HG03469 (cell line): ENCODE measurements at regions not wholly inside any gene's neighbourhood (a gene's known extent, or its start where the extent isn't known, plus 50 kb on each side); places are given as distances from the start of the nearest gene placed in this dataset.
"Not testable (repeated sequence)": the region's sequence is repeated elsewhere in the genome, so short reads cannot be mapped to it uniquely, and the experiment has no call there.

Source experiments
- ATAC-seq: cut with Tn5 transposase; IDR thresholded peaks from one replicate; pipeline ENCODE4 v1.9.1; 2021; ENCODE audit warnings: mild to moderate bottlenecking, moderate library complexity, moderate number of reproducible peaks; ENCODE audit not compliant: unreplicated experiment

DNA sequence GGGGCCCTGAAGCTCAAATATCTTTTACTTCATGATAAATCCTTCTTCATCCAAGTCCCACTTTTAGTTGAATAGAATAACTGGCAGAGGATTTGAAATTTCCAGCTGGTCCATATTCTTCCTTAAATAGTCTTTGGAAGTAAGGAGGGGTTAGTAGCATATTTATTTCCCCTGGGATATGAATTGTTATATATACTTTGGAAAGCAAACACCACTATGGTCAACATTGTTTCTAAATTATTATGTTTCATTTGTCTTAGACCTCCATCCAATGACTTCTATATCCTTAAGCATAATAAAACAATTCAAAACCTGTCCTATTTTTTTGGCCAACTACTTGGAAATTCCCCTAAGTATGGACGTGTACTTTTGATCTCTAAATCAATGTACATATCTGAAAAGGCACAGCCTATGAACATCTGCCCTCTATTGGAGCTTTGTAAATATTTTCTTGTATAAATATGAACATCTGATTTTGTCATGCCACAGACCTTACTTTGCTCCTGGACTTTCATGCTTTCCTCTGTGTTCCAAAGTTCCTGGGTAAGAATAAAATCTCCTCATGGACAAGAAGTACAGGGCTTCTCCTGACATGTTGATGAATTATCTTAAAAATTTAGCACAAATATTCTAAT, 1212.0 kb downstream of the GALC start:
- no peak for ATAC-seq

DNA sequence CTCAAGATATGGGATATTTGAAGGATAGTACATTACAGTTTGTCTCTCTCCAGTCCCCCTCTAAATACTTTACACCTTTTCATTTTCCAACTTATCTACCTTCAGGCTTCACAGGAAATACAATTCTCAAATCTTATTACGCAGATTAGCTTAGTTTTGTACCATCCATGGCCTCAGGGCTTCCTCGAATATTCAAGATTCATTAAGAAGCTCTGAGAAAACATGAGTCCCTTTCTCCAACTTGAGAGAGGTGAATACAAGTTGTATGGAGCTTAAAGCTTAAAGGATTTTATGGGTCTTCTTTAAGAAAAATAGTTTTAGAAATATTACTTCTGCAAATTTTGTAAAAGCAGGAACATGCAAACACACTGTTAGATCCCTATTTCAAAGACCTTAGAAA, 1212.5 kb downstream of the GALC start:
- ATAC-seq: no peak

DNA sequence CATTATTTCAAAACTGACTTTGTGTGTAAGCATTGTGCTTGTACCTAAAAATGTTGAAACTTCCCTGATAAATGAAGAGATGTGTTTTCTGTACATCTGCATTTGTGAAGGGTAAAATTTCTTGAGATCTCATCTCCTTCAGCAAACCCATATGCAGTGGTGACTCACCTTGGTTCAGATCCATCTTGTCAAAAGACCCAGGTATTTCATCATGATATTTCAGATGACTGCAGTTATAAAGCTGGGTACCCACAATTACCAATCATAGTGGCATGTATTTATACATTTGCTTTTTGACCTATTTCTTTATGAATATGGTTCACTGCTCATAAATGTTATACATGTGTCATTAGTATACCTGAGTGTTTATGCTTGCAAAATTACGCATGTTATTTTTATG, 1213.6 kb downstream of the GALC start:
- no peak for ATAC-seq

- ATAC-seq: no peak
These were observed 1214.9 kb downstream of the GALC start for GRCh38 chr14:86777963-86778602.

DNA sequence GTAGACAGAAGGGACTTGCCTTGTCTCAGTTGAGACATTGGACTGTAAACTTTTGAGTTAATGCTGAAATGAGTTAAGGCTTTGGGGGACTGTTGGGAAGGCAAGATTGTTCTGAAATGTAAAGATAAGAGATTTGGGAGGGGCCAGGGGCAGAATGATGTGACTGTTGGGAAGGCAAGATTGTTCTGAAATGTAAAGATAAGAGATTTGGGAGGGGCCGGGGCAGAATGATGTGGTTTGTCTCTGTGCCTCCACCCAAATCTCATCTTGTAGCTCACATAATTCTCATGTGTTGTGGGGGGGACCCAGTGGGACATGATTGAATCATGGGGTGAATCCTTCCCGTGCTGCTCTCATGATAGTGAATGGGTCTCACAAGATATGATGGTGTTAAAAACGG, 1217.1 kb downstream of the GALC start:
- not testable (repeated sequence) for ATAC-seq

GRCh38 chr14:86774916-86775315, 1218.1 kb downstream of the GALC start:
- ATAC-seq: no peak

GRCh38 chr14:86772075-86772474, 1220.9 kb downstream of the GALC start:
- ATAC-seq: no peak

- ATAC-seq: no peak
These were observed 1222.8 kb downstream of the GALC start for GRCh38 chr14:86770186-86770585.

GRCh38 chr14:86766469-86766868, 1226.5 kb downstream of the GALC start:
- no peak for ATAC-seq

GRCh38 chr14:86761611-86762010, 1231.4 kb downstream of the GALC start:
- ATAC-seq: no peak

DNA sequence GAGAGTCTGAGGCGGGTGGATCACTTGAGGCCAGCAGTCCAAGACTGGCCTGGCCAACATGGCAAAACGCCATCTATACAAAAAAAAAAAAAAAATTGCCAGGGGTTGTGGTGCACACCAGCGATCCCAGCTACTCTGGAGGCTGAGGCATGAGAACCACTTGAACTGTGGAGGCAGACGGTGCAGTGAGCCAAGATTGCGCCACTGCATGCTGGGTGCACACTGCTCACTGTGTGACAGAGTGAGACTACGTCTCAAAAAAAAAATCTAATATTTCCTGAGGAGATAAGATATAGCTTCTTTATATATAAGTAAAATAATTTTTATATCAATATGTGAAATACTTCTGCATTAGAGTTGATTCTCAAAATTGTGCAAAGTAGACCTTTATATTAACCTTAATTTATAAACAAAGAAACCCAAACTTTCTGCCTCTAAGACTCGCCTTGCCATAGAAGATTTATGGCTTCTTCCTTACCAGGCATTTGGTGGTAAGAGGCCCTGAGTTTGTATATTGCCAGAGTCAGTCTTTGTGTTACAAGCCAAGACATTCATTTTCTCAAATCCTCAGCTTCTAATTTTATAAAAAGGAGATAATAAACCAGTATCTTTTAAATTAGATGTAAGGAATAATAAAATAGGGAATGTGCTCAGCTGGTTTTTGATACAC, 1226.7 kb downstream of the FLRT2 start:
- ATAC-seq: no peak

DNA sequence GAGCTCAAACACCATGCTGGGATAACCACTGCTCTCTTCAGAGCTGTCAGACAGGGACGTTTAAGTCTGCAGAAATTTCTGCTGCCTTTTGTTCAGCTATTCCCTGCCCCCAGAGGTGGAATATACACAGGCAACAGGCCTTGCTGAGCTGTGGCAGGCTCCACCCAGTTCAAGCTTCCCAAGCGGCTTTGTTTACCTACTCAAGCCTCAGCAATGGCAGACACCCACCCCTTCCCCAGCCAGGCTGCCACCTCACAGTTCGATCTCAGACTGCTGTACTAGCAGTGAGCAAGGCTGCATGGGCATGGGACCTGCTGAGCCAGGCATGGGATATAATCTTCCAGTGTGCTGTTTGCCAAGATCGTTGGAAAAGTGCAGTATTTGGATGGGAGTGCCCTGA, 1220.5 kb downstream of the FLRT2 start:
- ATAC-seq: not testable (repeated sequence)

DNA sequence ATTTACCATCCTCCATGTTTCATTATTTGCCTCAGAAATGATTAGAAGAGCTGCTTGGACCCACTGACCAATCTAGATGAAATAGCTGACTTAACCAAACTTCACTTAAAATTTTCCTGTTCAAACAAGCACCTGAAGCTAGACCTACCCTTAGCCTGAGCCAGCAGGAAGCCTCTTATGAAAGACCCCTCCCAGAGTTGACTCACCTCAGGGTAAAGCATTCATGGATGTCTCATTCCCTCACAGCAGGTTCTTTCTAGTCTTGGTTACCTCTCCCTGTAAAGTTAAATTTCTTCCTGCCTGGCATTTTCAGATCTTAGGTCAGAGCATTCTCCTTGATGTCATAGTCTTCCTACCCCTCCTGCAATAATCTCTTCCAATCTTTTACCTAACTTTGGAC, 1209.8 kb downstream of the FLRT2 start:
- no peak for ATAC-seq

DNA sequence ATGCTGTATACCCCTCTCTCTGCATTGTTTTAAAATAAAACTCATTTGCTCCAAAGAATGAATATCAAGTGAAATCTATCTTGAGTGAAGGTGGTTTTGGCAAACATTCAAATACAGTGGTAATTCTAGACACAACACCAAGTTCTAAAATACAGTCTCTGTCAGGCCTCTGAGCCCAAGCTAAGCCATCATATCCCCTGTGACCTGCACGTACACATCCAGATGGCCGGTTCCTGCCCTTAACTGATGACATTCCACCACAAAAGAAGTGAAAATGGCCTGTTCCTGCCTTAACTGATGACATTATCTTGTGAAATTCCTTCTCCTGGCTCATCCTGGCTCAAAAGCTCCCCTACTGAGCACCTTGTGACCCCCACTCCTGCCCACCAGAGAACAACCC, 1201.5 kb downstream of the FLRT2 start:
- not testable (repeated sequence) for ATAC-seq

- no peak for ATAC-seq
These were observed 1193.3 kb downstream of the FLRT2 start for GRCh38 chr14:86723254-86723624.

GRCh38 chr14:86722612-86723253, 1192.8 kb downstream of the FLRT2 start:
- ATAC-seq: no peak

GRCh38 chr14:86714575-86714974, 1184.6 kb downstream of the FLRT2 start:
- no peak for ATAC-seq

DNA sequence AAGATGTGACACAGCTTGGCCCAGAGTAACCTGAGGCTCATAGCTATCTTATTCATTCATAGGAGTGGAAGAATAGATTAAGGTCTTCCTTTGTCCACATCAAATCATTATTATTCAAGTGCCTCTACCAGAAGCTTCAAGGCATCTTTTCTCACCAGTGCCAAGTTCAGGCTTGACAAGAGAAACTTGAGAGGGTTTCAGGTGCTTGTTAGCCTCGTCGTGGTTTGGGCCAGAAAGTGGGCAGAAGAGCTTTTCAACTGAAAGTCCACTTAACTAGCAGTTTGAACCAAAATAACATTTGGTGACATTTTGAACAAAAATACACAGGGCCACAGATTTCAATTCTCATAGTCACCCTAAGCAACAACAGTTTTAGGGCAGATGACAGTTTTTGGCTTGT, 1184.2 kb downstream of the FLRT2 start:
- no peak for ATAC-seq

DNA sequence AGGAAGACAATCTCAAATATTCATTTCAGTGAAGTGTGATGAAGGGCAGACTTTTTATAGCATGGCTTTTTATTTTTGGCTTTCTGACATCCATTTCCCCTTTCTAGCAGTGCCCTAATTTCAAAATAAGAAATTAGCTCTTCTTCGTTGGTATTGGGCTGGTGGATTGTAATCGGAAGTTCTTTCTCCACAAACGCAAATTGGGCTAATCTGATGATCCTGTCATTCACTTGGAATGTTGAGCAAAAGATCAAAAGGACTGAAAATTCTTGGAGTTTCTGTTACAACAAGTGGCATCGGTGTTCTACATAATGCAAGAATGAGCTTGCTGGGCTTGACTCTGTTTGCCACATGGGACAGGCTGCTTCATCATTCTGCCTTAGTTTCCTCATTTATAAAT, 1182.8 kb downstream of the FLRT2 start:
- ATAC-seq: no peak

- no peak for ATAC-seq
These were observed 1182.2 kb downstream of the FLRT2 start for GRCh38 chr14:86712176-86712575.

- ATAC-seq: no peak
These were observed 1178.9 kb downstream of the FLRT2 start for GRCh38 chr14:86708846-86709339.

DNA sequence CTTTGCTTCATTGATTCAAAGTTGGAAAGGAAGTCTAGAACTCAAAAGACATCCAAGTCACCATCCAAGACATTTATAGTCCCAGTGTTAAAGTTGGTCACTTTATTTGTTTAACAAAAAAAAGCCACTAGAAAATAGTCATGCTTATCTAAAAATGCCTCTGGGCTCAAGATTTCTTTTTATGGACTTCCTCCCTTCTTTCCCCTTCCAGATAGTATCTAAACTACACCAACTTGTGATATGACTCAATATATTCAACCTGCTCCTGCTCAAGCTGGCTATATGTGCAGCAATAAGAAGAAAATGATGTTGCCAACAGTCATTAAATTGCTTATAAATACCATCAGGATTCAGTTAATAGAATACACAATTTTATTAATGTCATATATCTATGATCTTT, 1177.1 kb downstream of the FLRT2 start:
- no peak for ATAC-seq
